Gastrocnemius medialis (tissue), 4 donors: ENCODE measurements at regions not wholly inside any gene's neighbourhood (a gene's known extent, or its start where the extent isn't known, plus 50 kb on each side); places are given as distances from the start of the nearest gene placed in this dataset.

Source experiments
- CTCF ChIP-seq, 5 experiments: fragments of 450-650 bp in 3 of 5; fragments of 200-600 bp in 2 of 5; sonication (generic) in 2 of 5; IDR thresholded peaks in 4 of 5; conservative IDR thresholded peaks in 1 of 5; 1 replicate in 4 of 5; 2 replicates in 1 of 5; pipeline ENCODE4 v1.5.1; 2016 to 2019; ENCODE audit warnings: antibody characterized with exemption in 5 of 5, mild to moderate bottlenecking in 3 of 5, moderate library complexity in 3 of 5
- POLR2A ChIP-seq, 2 donors: fragments of 450-650 bp; IDR thresholded peaks; one replicate each; pipeline ENCODE4 v1.6.1; 2017; ENCODE audit warnings: antibody characterized with exemption in 2 of 2, mild to moderate bottlenecking in 2 of 2, moderate library complexity in 2 of 2

- TF ChIP-seq CTCF (IDR thresholded peaks at IDR 0.05 in 4 of 5, conservative IDR thresholded peaks at IDR 0.05 in 1 of 5) (no peak), POLR2A (IDR thresholded peaks at IDR 0.05) (no peak)
These were observed 486.1 kb downstream of the DIPK2A start for GRCh38 chr3:144457758-144458157.
